Gastroesophageal sphincter (tissue), 3 donors: ENCODE measurements at regions not wholly inside any gene's neighbourhood (a gene's known extent, or its start where the extent isn't known, plus 50 kb on each side); places are given as distances from the start of the nearest gene placed in this dataset.

Experiments
- POLR2A ChIP-seq, 2 donors: fragments of 450-650 bp; IDR thresholded peaks; one replicate each; pipeline ENCODE4 v1.6.1; 2017; ENCODE audit warnings: antibody characterized with exemption in 2 of 2, mild to moderate bottlenecking in 2 of 2, moderate library complexity in 1 of 2
- POLR2AphosphoS5 ChIP-seq: sonication (generic); formaldehyde crosslinking; IDR thresholded peaks from one replicate; pipeline ENCODE4 v1.6.1; 2017; ENCODE audit warnings: antibody characterized with exemption
- TF ChIP-seq, protein P1 (sequence below), 4 experiments: fragments of 200-600 bp in 2 of 4; fragments of 450-650 bp in 2 of 4; sonication (generic) in 1 of 4; IDR thresholded peaks; one replicate each; pipeline ENCODE4 v1.5.1; 2017 to 2019; ENCODE audit warnings: antibody characterized with exemption in 4 of 4, mild to moderate bottlenecking in 2 of 4, moderate library complexity in 2 of 4

- TF ChIP-seq, protein P1, sequence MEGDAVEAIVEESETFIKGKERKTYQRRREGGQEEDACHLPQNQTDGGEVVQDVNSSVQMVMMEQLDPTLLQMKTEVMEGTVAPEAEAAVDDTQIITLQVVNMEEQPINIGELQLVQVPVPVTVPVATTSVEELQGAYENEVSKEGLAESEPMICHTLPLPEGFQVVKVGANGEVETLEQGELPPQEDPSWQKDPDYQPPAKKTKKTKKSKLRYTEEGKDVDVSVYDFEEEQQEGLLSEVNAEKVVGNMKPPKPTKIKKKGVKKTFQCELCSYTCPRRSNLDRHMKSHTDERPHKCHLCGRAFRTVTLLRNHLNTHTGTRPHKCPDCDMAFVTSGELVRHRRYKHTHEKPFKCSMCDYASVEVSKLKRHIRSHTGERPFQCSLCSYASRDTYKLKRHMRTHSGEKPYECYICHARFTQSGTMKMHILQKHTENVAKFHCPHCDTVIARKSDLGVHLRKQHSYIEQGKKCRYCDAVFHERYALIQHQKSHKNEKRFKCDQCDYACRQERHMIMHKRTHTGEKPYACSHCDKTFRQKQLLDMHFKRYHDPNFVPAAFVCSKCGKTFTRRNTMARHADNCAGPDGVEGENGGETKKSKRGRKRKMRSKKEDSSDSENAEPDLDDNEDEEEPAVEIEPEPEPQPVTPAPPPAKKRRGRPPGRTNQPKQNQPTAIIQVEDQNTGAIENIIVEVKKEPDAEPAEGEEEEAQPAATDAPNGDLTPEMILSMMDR (IDR thresholded peaks at IDR 0.05): no peak
- TF ChIP-seq POLR2A (IDR thresholded peaks at IDR 0.05): no peak
- no peak for TF ChIP-seq POLR2AphosphoS5
These were observed 606.0 kb downstream of the ADCYAP1 start for GRCh38 chr18:1510542-1511179.
